Endodermal cell (in vitro differentiated cells): ENCODE measurements at regions not wholly inside any gene's neighbourhood (a gene's known extent, or its start where the extent isn't known, plus 50 kb on each side); places are given as distances from the start of the nearest gene placed in this dataset.

Source experiments
- DNase-seq: peaks from one replicate; pipeline ENCODE4 v3.0.0-alpha.2; 2017
- H3K27ac ChIP-seq: 2 replicates; pipeline ENCODE4 v1.5.1; 2013; ENCODE audit warnings: mild to moderate bottlenecking, low read depth, low read length, moderate library complexity
- H3K27me3 ChIP-seq: 2 replicates; pipeline ENCODE4 v1.6.1; 2013; ENCODE audit warnings: mild to moderate bottlenecking, low read length, moderate library complexity; ENCODE audit not compliant: insufficient read depth, control insufficient read depth, poor library complexity, severe bottlenecking
- H3K36me3 ChIP-seq: 2 replicates; pipeline ENCODE4 v1.7.0; 2013; ENCODE audit warnings: mild to moderate bottlenecking, low read length, moderate library complexity; ENCODE audit not compliant: control insufficient read depth, insufficient read depth
- H3K4me1 ChIP-seq: one replicate; pipeline ENCODE4 v1.7.0; 2013; ENCODE audit warnings: low read length; ENCODE audit not compliant: control insufficient read depth, insufficient read depth
- H3K4me3 ChIP-seq: 2 replicates; pipeline ENCODE4 v1.5.1; 2013; ENCODE audit warnings: mild to moderate bottlenecking, low read length, moderate library complexity
- H3K9ac ChIP-seq: 2 replicates; pipeline ENCODE4 v1.6.1; 2013; ENCODE audit warnings: mild to moderate bottlenecking, low read length, moderate library complexity; ENCODE audit not compliant: poor library complexity, severe bottlenecking; ENCODE audit errors: extremely low read depth
- H3K9me3 ChIP-seq: 2 replicates; pipeline ENCODE4 v1.6.1; 2013; ENCODE audit warnings: mild to moderate bottlenecking, low read length, moderate library complexity; ENCODE audit not compliant: control insufficient read depth
- H3K27ac Mint-ChIP-seq: 2 replicates; pipeline ENCODE4 v1.8.0; 2020; ENCODE audit warnings: mixed read lengths
- H3K27me3 Mint-ChIP-seq: 2 replicates; pipeline ENCODE4 v1.8.0; 2021; ENCODE audit warnings: mild to moderate bottlenecking, mixed read lengths; ENCODE audit not compliant: insufficient read depth
- H3K36me3 Mint-ChIP-seq: 2 replicates; pipeline ENCODE4 v1.8.0; 2020; ENCODE audit warnings: low read depth, mixed read lengths
- H3K4me1 Mint-ChIP-seq: 2 replicates; pipeline ENCODE4 v1.8.0; 2020; ENCODE audit warnings: mixed read lengths
- H3K4me3 Mint-ChIP-seq: 2 replicates; pipeline ENCODE4 v1.8.0; 2020; ENCODE audit warnings: mild to moderate bottlenecking, moderate library complexity, mixed read lengths
- H3K9me3 Mint-ChIP-seq: 2 replicates; pipeline ENCODE4 v1.8.0; 2020; ENCODE audit warnings: mild to moderate bottlenecking, mixed read lengths
- WGBS, 2 experiments: methylation state at CpG; one replicate each; pipeline versions ENCODE4 v1.1.5 to v1.1.7; 2013; ENCODE audit warnings: missing lambda C conversion rate in 2 of 2, mixed read lengths in 1 of 2; ENCODE audit not compliant: insufficient coverage in 1 of 2, insufficient read length in 1 of 2; 5-methylcytosine and 5-hydroxymethylcytosine counted together
- TF ChIP-seq, protein P1 (sequence below): fragments of 200-600 bp; sonication (generic); conservative IDR thresholded peaks from 2 replicates; pipeline ENCODE4 v1.5.0; 2021; ENCODE audit warnings: antibody characterized with exemption, mild to moderate bottlenecking

- Histone ChIP-seq H3K27me3 (no peaks in the 10 kb centered on the region), H3K9me3 (no peaks in the 10 kb centered on the region), H3K4me1 (no peaks in the 10 kb centered on the region), H3K27ac (no peak overlapping the region), H3K36me3 (no peaks in the 10 kb centered on the region), H3K4me3 (no peak overlapping the region), H3K9ac (no peak overlapping the region)
- H3K9me3 Mint-ChIP-seq = no peaks in the 10 kb centered on the region
- WGBS, 2 experiments = 92% methylated on average over 1 of the region's 1 CpG; no CpG with 5 or more reads in 1 of the 2 experiments
- no peak overlapping the region for H3K27ac Mint-ChIP-seq
- no peaks in the 10 kb centered on the region for H3K27me3 Mint-ChIP-seq
- H3K36me3 Mint-ChIP-seq = no peaks in the 10 kb centered on the region
- TF ChIP-seq, protein P1, sequence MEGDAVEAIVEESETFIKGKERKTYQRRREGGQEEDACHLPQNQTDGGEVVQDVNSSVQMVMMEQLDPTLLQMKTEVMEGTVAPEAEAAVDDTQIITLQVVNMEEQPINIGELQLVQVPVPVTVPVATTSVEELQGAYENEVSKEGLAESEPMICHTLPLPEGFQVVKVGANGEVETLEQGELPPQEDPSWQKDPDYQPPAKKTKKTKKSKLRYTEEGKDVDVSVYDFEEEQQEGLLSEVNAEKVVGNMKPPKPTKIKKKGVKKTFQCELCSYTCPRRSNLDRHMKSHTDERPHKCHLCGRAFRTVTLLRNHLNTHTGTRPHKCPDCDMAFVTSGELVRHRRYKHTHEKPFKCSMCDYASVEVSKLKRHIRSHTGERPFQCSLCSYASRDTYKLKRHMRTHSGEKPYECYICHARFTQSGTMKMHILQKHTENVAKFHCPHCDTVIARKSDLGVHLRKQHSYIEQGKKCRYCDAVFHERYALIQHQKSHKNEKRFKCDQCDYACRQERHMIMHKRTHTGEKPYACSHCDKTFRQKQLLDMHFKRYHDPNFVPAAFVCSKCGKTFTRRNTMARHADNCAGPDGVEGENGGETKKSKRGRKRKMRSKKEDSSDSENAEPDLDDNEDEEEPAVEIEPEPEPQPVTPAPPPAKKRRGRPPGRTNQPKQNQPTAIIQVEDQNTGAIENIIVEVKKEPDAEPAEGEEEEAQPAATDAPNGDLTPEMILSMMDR = no peak
- no peak overlapping the region for H3K4me3 Mint-ChIP-seq
- no peak for DNase-seq
- no peaks in the 10 kb centered on the region for H3K4me1 Mint-ChIP-seq
These were observed 148.5 kb upstream of the PUM3 start for GRCh38 chr9:2992427-2992826.

DNA sequence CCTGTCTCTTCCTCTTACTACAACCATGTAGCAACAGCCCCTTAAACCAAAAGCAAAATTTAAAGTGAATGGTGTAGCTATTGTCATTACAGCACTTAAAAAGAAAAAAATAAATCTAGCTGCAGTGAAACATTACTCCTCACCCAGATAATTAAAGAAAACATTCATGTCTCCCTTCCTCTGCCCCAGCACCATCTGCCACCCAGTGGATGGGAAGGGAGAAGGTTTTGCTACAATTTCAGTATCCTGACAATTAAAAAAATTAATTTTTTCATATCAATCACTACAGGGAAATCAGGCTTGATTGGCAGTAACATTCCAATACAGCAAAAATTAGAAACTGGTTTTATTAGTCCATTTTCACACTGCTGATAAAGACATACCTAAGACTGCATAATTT, 147.4 kb upstream of the PUM3 start:
- Histone ChIP-seq H3K27me3 (no peaks in the 10 kb centered on the region), H3K36me3 (no peaks in the 10 kb centered on the region), H3K9me3 (no peaks in the 10 kb centered on the region), H3K27ac (no peak overlapping the region), H3K4me1 (no peaks in the 10 kb centered on the region), H3K4me3 (no peak overlapping the region), H3K9ac (no peak overlapping the region)
- TF ChIP-seq, protein P1 = peak; percentile 61
- Mint-ChIP-seq H3K9me3 (no peaks in the 10 kb centered on the region), H3K4me3 (no peak overlapping the region), H3K36me3 (no peaks in the 10 kb centered on the region), H3K27me3 (no peaks in the 10 kb centered on the region), H3K4me1 (no peaks in the 10 kb centered on the region), H3K27ac (no peak overlapping the region)
- DNase-seq = no peak

- no peak overlapping the region for H3K27ac Mint-ChIP-seq
- Histone ChIP-seq H3K27ac (no peak overlapping the region), H3K4me1 (no peaks in the 10 kb centered on the region), H3K27me3 (no peaks in the 10 kb centered on the region), H3K36me3 (no peaks in the 10 kb centered on the region), H3K4me3 (no peak overlapping the region), H3K9me3 (no peaks in the 10 kb centered on the region), H3K9ac (no peak overlapping the region)
- no peak for DNase-seq
- H3K4me1 Mint-ChIP-seq = no peaks in the 10 kb centered on the region
- no peaks in the 10 kb centered on the region for H3K36me3 Mint-ChIP-seq
- TF ChIP-seq, protein P1 = no peak
- H3K4me3 Mint-ChIP-seq = no peak overlapping the region
- H3K9me3 Mint-ChIP-seq = peaks cover 3% of the 10 kb centered on the region
- no peaks in the 10 kb centered on the region for H3K27me3 Mint-ChIP-seq
- 82 to 93% methylated on average over 5 to 7 of the region's 7 CpGs for WGBS, 2 experiments
These were observed 143.8 kb upstream of the PUM3 start for GRCh38 chr9:2987679-2988078.
